ENCODE measurements at regions not wholly inside any gene's neighbourhood (a gene's known extent, or its start where the extent isn't known, plus 50 kb on each side); places are given as distances from the start of the nearest gene placed in this dataset.

- TF ChIP-seq POLR2A (IDR thresholded peaks at IDR 0.05; ENCODE audit: low read length) (no peak), GATA1 (IDR thresholded peaks at IDR 0.05; ENCODE audit: low read depth, low read length) (no peak)
Observed at GRCh38 chr9:20208226-20208625, 414.1 kb downstream of the MLLT3 start.

Data from erythroblast (primary cell).